HL-60 (cell line): ENCODE measurements at regions not wholly inside any gene's neighbourhood (a gene's known extent, or its start where the extent isn't known, plus 50 kb on each side); places are given as distances from the start of the nearest gene placed in this dataset.

Experiments
- POLR2AphosphoS5 ChIP-seq: IDR thresholded peaks from 2 replicates; pipeline ENCODE4 v1.6.1; 2012; ENCODE audit warnings: low read depth
- TF ChIP-seq, protein P1 (sequence below): IDR thresholded peaks from one replicate; pipeline ENCODE4 v1.5.1; 2011; ENCODE audit warnings: low read length, control low read depth, inconsistent platforms; ENCODE audit not compliant: insufficient read depth

DNA sequence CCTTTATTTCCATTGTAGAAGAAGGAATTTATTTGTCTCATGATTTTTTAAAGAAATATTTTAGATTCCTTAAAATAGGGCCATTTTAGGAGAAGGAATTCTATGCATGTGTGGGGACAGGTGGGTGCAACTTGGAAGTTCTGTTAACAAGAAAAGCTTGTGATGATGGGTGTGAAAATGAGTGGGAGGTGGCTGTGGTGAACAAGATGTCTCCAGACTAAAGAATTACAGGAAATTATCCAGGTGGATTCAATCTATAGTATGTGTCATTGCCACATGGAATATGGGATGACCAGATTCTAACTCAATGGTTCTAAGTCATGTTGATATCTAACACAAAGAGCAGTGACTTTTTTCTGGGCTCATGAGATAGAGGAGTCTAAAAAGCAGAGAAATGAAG, 229.6 kb upstream of the IGFBP3 start:
- TF ChIP-seq, protein P1, sequence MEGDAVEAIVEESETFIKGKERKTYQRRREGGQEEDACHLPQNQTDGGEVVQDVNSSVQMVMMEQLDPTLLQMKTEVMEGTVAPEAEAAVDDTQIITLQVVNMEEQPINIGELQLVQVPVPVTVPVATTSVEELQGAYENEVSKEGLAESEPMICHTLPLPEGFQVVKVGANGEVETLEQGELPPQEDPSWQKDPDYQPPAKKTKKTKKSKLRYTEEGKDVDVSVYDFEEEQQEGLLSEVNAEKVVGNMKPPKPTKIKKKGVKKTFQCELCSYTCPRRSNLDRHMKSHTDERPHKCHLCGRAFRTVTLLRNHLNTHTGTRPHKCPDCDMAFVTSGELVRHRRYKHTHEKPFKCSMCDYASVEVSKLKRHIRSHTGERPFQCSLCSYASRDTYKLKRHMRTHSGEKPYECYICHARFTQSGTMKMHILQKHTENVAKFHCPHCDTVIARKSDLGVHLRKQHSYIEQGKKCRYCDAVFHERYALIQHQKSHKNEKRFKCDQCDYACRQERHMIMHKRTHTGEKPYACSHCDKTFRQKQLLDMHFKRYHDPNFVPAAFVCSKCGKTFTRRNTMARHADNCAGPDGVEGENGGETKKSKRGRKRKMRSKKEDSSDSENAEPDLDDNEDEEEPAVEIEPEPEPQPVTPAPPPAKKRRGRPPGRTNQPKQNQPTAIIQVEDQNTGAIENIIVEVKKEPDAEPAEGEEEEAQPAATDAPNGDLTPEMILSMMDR, result no peak
- TF ChIP-seq POLR2AphosphoS5, result no peak
